Keratinocyte (primary cell): ENCODE measurements at regions not wholly inside any gene's neighbourhood (a gene's known extent, or its start where the extent isn't known, plus 50 kb on each side); places are given as distances from the start of the nearest gene placed in this dataset.

Source experiments
- DNase-seq: peaks from one replicate; pipeline ENCODE4 v3.0.0-alpha.2; 2011; ENCODE audit warnings: low read depth, missing footprints, low spot score
- FAIRE-seq: peaks from 2 replicates; lab custom pipeline; 2011; peaks lifted over from hg19 to GRCh38; lab: Jason Lieb, UNC
- H2AFZ ChIP-seq: 2 replicates; pipeline ENCODE4 v1.6.0; 2012; ENCODE audit warnings: low read length, control low read depth, inconsistent platforms; ENCODE audit not compliant: control insufficient read depth
- H3K27ac ChIP-seq: 2 replicates; pipeline ENCODE4 v1.5.1; 2011; ENCODE audit warnings: low read length; ENCODE audit not compliant: control insufficient read depth, insufficient read depth
- H3K27me3 ChIP-seq: 3 replicates; pipeline ENCODE4 v1.6.0; 2011; ENCODE audit warnings: low read length; ENCODE audit not compliant: control insufficient read depth, insufficient read depth; ENCODE audit errors: extremely low read depth
- H3K36me3 ChIP-seq, 2 experiments: 2 replicates in 1 of 2; 3 replicates in 1 of 2; pipeline ENCODE4 v1.5.1; 2011; ENCODE audit warnings: low read length in 2 of 2, mild to moderate bottlenecking in 1 of 2; ENCODE audit not compliant: control insufficient read depth in 2 of 2, insufficient read depth in 2 of 2; ENCODE audit errors: extremely low read depth in 1 of 2
- H3K4me1 ChIP-seq: 3 replicates; pipeline ENCODE4 v1.5.1; 2011; ENCODE audit warnings: low read length; ENCODE audit not compliant: control insufficient read depth, insufficient read depth; ENCODE audit errors: extremely low read depth
- H3K4me2 ChIP-seq: 3 replicates; pipeline ENCODE4 v1.6.0; 2011; ENCODE audit warnings: low read depth, low read length; ENCODE audit not compliant: control insufficient read depth, insufficient read depth; ENCODE audit errors: extremely low read depth
- H3K4me3 ChIP-seq, 3 experiments: fragments of 200-600 bp in 1 of 3; sonication (generic) in 1 of 3; 2 replicates in 2 of 3; 3 replicates in 1 of 3; pipeline ENCODE4 v1.5.1; 2011 to 2016; ENCODE audit warnings: low read length in 3 of 3, mild to moderate bottlenecking in 3 of 3, control low read depth in 2 of 3, inconsistent platforms in 1 of 3, low read depth in 1 of 3, mixed read lengths in 1 of 3, mixed run types in 1 of 3, moderate library complexity in 1 of 3; ENCODE audit not compliant: control insufficient read depth in 2 of 3, insufficient read depth in 2 of 3; ENCODE audit errors: extremely low read depth in 1 of 3
- H3K79me2 ChIP-seq: 2 replicates; pipeline ENCODE4 v1.6.0; 2012; ENCODE audit warnings: low read length; ENCODE audit not compliant: control insufficient read depth, insufficient read depth
- H3K9ac ChIP-seq: 3 replicates; pipeline ENCODE4 v1.6.0; 2011; ENCODE audit warnings: low read length; ENCODE audit not compliant: control insufficient read depth, insufficient read depth; ENCODE audit errors: extremely low read depth
- H3K9me1 ChIP-seq: 3 replicates; pipeline ENCODE4 v1.6.0; 2011; ENCODE audit warnings: low read length; ENCODE audit not compliant: control insufficient read depth, insufficient read depth; ENCODE audit errors: extremely low read depth
- H3K9me3 ChIP-seq: 2 replicates; pipeline ENCODE4 v1.5.1; 2012; ENCODE audit warnings: low read depth, low read length; ENCODE audit not compliant: control insufficient read depth
- H4K20me1 ChIP-seq: 3 replicates; pipeline ENCODE4 v1.6.0; 2011; ENCODE audit warnings: low read length; ENCODE audit not compliant: control insufficient read depth, insufficient read depth; ENCODE audit errors: extremely low read depth
- CTCF ChIP-seq, 3 experiments: IDR thresholded peaks in 1 of 3; conservative IDR thresholded peaks in 1 of 3; optimal IDR thresholded peaks in 1 of 3; 2 replicates in 2 of 3; 3 replicates in 1 of 3; pipeline versions ENCODE3 to v1.5.1; 2011; ENCODE audit warnings: low read length in 3 of 3, mild to moderate bottlenecking in 3 of 3, moderate library complexity in 2 of 3, control low read depth in 1 of 3, inconsistent platforms in 1 of 3; ENCODE audit not compliant: insufficient read depth in 2 of 3; ENCODE audit errors: extremely low read depth in 1 of 3
- EZH2 ChIP-seq: IDR thresholded peaks from one replicate; pipeline ENCODE4 v1.6.1; 2012; ENCODE audit warnings: inconsistent platforms, mild to moderate bottlenecking, low read length, moderate library complexity
- dilution Hi-C: fragments of 300-500 bp; cut with MboI; formaldehyde crosslinking; loops from one replicate; pipeline ENCODE4 v1.7.0; 2020; ENCODE audit warnings: low sequenced_read_pairs; ENCODE audit not compliant: extremely low pct_ligation_motif_present

GRCh38 chr3:1907911-1908310 lies 190.8 kb upstream of the CNTN4 start:
- Histone ChIP-seq H3K4me3 (no peak overlapping the region), H3K36me3 (no peaks in the 10 kb centered on the region), H2AFZ (no peak overlapping the region), H3K9me3 (no peaks in the 10 kb centered on the region), H3K9ac (no peak overlapping the region), H3K27me3 (no peaks in the 10 kb centered on the region), H3K9me1 (no peaks in the 10 kb centered on the region), H3K27ac (no peak overlapping the region), H4K20me1 (no peaks in the 10 kb centered on the region), H3K4me1 (no peaks in the 10 kb centered on the region), H3K4me2 (no peak overlapping the region), H3K79me2 (no peaks in the 10 kb centered on the region)
- TF ChIP-seq EZH2 = no peak
- no peak for TF ChIP-seq CTCF (optimal IDR thresholded peaks at IDR 0.05 in 1 of 3, IDR thresholded peaks at IDR 0.05 in 1 of 3, conservative IDR thresholded peaks at IDR 0.05 in 1 of 3; ENCODE audit: extremely low read depth in 1 of 3, insufficient read depth in 2 of 3, low read length in 3 of 3)
- FAIRE-seq = no peak
- dilution Hi-C loops = no loop called here
- no peak for DNase-seq

GRCh38 chr3:1908651-1909445 lies 189.8 kb upstream of the CNTN4 start:
- H3K9ac ChIP-seq = no peak overlapping the region
- H3K36me3 ChIP-seq = no peaks in the 10 kb centered on the region
- FAIRE-seq (no peak), DNase-seq (no peak)
- no peak overlapping the region for H3K4me2 ChIP-seq
- dilution Hi-C loops = no loop called here
- no peaks in the 10 kb centered on the region for H3K79me2 ChIP-seq
- no peaks in the 10 kb centered on the region for H3K9me3 ChIP-seq
- no peaks in the 10 kb centered on the region for H3K9me1 ChIP-seq
- no peak overlapping the region for H3K4me3 ChIP-seq
- no peaks in the 10 kb centered on the region for H3K27me3 ChIP-seq
- H4K20me1 ChIP-seq = no peaks in the 10 kb centered on the region
- no peak overlapping the region for H2AFZ ChIP-seq
- H3K27ac ChIP-seq = no peak overlapping the region
- no peaks in the 10 kb centered on the region for H3K4me1 ChIP-seq
- TF ChIP-seq CTCF (optimal IDR thresholded peaks at IDR 0.05 in 1 of 3, IDR thresholded peaks at IDR 0.05 in 1 of 3, conservative IDR thresholded peaks at IDR 0.05 in 1 of 3; ENCODE audit: extremely low read depth in 1 of 3, insufficient read depth in 2 of 3, low read length in 3 of 3) (no peak), EZH2 (no peak)
